GM12891 (cell line): ENCODE measurements at regions not wholly inside any gene's neighbourhood (a gene's known extent, or its start where the extent isn't known, plus 50 kb on each side); places are given as distances from the start of the nearest gene placed in this dataset.
A peak's percentile ranks its signal among the peaks of the same experiment; 100 is the strongest.

Experiments used
- DNase-seq: peaks from one replicate; pipeline ENCODE4 v3.0.0; 2011; ENCODE audit warnings: low spot score; ENCODE audit not compliant: insufficient read length
- FAIRE-seq: peaks from 2 replicates; lab custom pipeline; 2011; peaks lifted over from hg19 to GRCh38; lab: Jason Lieb, UNC
- PAX5 ChIP-seq: IDR thresholded peaks from 2 replicates; pipeline ENCODE4 v1.6.1; 2011; ENCODE audit warnings: low read length, moderate library complexity, mild to moderate bottlenecking; ENCODE audit not compliant: insufficient read depth, severe bottlenecking
- POLR2A ChIP-seq: IDR thresholded peaks from 2 replicates; pipeline ENCODE4 v1.6.1; 2011; ENCODE audit warnings: low read depth, low read length, control low read depth
- POLR2AphosphoS5 ChIP-seq: IDR thresholded peaks from 2 replicates; pipeline ENCODE4 v1.6.1; 2011; ENCODE audit warnings: low read depth, low read length, control low read depth
- POU2F2 ChIP-seq: IDR thresholded peaks from 2 replicates; pipeline ENCODE4 v1.6.1; 2011; ENCODE audit warnings: low read depth, mild to moderate bottlenecking, control low read depth, low read length, moderate library complexity
- SPI1 ChIP-seq: IDR thresholded peaks from 2 replicates; pipeline ENCODE4 v1.6.1; 2011; ENCODE audit warnings: low read depth, low read length, control low read depth
- TAF1 ChIP-seq: IDR thresholded peaks from 2 replicates; pipeline ENCODE4 v1.6.1; 2011; ENCODE audit warnings: low read depth, low read length, control low read depth

DNA sequence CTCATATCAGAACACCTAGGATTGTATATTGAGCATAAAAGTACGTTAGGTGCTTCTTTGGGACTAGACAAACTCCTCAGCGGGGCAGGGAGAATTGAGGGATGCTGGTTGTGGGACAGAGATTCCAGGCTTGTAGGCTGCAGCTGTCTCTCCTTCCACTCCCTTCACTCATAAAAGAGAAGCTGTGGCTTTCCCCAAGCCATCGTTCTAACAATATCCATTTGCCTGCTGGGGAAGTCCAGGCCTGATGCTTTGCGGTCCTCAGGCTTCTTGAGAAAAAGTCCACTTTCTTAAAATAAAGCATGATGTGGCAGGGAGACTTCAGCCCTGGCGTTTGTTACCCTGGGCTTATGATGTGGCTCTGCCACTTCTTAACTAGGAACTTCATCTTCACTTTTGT is 129.3 kb upstream of the OSMR start:
- DNase-seq (no peak), FAIRE-seq (no peak)
- TF ChIP-seq SPI1 (no peak), TAF1 (no peak), POU2F2 (no peak), POLR2A (no peak), POLR2AphosphoS5 (no peak), PAX5 (no peak)

DNA sequence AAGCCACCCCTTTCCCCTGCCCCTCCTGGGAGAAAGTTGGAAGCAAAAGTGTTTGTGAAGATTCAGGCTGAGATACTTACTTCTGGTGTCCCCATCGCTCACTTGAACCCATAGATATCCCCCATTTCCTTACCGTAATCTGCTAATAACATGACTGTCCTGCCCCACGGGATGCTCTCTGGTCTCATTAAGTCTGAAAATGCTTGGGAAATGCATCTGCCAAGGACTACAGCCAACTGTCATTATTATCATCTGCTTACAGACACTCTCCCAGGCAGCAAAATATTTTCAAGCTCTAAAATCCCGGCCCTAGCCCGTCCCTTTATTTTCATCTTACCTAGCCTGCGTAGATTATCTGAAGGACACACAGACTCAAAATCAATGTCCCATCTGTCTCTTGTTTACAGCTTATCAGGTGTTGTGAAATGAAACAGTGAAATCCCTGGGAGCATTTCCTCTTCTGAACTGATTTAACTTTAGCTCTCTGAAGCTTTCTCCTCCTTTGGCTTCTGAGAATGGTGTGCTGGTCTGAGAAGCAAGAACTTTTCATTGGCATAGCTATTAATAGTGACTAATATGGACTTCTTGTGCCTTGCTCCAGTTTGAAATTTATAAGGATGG is 126.9 kb upstream of the OSMR start:
- TF ChIP-seq SPI1 (no peak), POU2F2 (no peak), TAF1 (no peak), PAX5 (no peak), POLR2AphosphoS5 (no peak), POLR2A (no peak)
- no peak for DNase-seq
- no peak for FAIRE-seq

DNA sequence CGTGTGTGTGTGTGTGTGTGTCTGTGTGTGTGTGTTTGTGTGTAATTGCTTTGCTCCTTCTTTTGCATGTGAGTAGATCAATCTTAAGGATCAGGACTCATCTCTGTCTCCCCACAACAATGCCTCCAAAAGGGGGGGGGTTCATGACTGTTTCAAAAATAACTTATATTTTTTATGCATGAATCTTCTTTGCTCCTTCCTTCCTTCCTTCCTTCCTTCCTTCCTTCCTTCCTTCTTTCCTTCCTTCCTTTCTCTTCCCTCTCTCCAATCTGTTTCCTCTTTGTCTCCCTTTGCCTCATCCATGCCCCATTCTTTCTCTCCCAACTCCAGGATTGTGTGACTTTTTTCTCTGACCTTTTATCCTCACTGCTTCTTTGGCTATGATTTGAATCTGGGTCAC is 126.4 kb upstream of the OSMR start:
- DNase-seq (no peak), FAIRE-seq (no peak)
- TF ChIP-seq PAX5: no peak
- no peak for TF ChIP-seq SPI1
- no peak for TF ChIP-seq POLR2A
- TF ChIP-seq TAF1: no peak
- no peak for TF ChIP-seq POU2F2
- no peak for TF ChIP-seq POLR2AphosphoS5

DNA sequence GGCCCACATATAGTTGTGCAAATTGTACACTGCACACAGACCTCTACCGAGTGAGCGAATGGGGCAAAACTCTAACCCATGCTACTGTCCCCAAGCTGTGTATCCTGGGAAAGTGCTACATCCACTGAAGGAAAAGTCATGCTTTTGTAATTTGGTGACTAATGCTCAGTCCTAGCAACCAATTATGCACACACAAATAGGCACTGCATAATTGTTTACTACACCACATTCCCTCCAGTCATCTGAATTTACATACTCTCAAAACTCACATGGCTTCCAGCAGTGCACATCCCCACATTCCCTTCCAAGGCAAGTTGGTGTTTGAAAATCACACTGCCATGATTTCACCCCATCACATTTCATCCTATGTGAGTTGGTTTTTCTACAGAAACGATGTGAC is 125.9 kb upstream of the OSMR start:
- FAIRE-seq: no peak
- no peak for TF ChIP-seq POLR2A
- DNase-seq: no peak

DNA sequence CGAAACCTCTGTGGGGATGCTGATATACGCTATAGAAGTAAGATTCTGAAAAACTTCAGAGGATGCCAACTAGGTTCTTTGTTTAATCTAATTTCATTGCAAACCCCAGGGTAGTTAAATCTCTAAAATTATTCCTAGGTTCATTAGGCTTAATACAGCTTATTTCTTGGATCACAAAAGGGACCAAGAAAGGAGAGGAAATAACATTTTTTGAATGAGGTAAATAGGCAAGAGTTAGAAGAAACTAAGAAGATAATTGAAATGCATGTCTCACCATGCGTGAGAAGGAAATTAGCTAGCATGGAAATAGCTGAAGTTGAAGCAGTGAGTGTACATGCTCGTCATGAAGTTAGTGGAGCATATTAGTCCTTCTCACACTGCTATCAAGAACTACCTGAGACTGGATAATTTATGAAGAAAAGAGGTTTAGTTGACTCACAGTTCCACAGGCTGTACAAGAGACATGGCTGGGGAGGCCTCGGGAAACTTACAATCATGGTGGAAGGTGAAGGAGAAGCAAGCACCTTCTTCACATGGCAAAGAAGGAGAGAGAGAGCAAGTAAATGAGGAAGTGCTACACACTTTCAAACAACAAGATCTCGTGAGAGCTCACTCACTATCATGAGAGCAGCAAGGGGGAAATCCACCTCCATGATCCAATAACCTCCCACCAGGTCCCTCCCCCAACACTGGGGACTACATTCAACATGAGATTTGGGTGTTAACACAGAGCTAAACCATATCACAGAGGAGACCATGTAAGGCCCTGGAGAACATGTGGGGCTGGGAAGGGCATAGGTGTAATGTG is 125.1 kb upstream of the OSMR start:
- no peak for DNase-seq
- TF ChIP-seq TAF1 (no peak), POLR2AphosphoS5 (no peak), SPI1 (peak; percentile 79)
- FAIRE-seq: no peak

DNA sequence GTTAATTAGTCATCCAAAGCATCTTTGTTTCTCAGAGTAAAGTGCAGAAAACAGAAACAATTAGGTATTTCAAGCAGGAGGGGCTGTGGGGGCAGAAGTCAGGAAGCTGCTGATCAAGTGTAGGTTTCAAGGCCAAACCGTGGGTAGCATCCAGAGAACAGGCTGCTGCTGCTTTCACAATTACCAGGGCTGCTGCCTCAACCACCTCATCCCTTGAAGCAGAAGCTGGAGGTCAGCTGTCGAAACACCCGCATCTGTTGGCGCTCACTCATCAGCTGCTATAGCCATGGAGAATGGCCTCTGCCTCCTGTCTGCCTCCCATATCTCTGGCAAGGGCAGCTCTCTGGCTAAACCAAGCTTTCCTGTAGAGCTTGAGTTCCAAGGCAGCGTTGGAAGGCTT is 122.9 kb upstream of the OSMR start:
- FAIRE-seq: no peak
- no peak for DNase-seq
- TF ChIP-seq POU2F2 (no peak), TAF1 (no peak), PAX5 (no peak), SPI1 (no peak), POLR2AphosphoS5 (no peak), POLR2A (no peak)

DNA sequence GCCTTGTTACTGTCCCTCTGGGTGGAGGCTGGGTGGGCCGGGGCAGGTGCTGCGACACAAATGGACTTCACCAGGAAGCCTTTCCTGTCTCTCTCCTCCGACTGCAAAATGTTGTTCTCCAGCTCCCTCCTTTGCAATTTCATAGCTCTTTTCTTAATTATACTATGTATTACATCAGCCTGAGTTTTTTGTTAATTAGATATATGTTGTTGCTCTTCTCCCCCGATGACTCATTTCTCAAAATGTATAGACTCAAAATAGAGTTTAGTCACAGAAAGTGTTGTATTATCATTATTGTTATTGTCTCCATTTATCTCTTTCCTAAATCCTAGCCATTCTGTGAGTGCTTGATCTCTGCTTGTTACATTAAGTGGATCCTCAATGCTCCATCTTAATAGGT is 122.4 kb upstream of the OSMR start:
- no peak for TF ChIP-seq POLR2A
- TF ChIP-seq POU2F2: no peak
- TF ChIP-seq POLR2AphosphoS5: no peak
- TF ChIP-seq SPI1: no peak
- no peak for TF ChIP-seq PAX5
- TF ChIP-seq TAF1: no peak
- DNase-seq (no peak), FAIRE-seq (no peak)

DNA sequence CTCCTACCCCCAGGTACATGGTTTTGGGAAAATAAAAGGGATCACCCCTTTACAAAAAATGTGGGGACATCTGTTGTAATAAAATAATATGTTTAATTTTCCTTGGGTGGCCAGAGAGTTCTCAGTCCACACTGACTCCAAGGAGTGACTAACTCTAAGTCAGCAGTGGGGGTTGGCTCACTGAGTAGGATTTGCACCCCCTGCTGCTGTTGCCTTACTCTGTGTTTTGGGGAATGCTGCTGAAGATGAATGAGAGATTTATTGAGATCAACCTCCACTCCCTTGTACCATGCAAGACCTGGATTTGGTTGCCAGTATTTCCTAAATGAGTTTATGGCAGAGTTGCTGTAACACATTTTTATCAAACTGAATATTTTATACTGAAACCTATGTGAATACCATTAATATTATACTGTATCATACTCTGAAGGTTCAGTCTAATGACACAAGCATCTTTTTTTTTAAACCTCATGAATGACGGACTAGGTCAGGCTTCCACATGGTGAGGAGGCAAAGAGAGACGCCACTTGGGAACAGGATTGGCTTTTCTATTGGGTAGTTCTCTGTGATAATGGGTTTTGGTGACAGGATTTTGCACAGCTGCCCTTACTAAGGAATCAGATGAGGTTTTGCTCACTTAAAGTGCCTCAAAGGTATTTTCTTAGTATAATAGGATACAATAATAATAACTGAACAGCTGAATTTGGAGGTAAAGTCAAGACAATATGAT is 121.3 kb upstream of the OSMR start:
- no peak for FAIRE-seq

DNA sequence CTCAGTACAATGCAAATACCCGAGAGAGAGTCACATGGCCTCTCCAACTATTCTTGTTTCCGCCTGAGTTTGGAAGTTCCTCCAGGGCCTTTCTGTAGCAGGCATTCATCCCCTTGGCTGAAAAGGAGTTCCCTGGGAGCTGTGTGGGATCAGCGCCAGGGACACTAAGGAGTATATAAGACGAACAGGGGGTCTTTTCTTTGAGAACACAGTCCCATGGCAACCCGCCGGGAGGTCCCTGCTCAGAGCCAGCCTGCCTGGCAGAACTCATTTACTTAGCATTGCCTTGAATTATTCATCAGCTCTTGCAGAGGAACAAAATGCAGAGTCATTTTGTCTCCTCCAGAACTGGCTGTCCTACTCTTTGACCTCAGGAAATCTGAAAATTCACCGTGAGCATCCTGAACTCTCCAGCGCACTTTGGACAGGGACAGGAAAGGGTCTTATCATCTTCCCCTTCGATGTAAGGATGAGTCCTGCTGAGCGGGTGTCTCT is 120.4 kb upstream of the OSMR start:
- DNase-seq (no peak), FAIRE-seq (no peak)
- TF ChIP-seq TAF1: no peak
- no peak for TF ChIP-seq POLR2A
- TF ChIP-seq POLR2AphosphoS5: no peak
- no peak for TF ChIP-seq POU2F2
- no peak for TF ChIP-seq SPI1
- TF ChIP-seq PAX5: no peak

More for the DNA sequence above, 121.3 kb upstream of the OSMR start:
- TF ChIP-seq SPI1 (no peak), POLR2A (no peak), POU2F2 (no peak), POLR2AphosphoS5 (no peak), TAF1 (no peak), PAX5 (no peak)
- no peak for DNase-seq
